ENCODE measurements at regions not wholly inside any gene's neighbourhood (a gene's known extent, or its start where the extent isn't known, plus 50 kb on each side); places are given as distances from the start of the nearest gene placed in this dataset.

- TF ChIP-seq CTCF (IDR thresholded peaks at IDR 0.05) = no peak; the same call in 1 of the 2 replicates
- TF ChIP-seq MXI1 (IDR thresholded peaks at IDR 0.05; ENCODE audit: low read depth, low read length) = no peak
- TF ChIP-seq MAX (IDR thresholded peaks at IDR 0.05; ENCODE audit: low read depth) = peak; percentile 62; the same call in 1 of the 2 replicates
- TF ChIP-seq ELF1 (IDR thresholded peaks at IDR 0.05) = no peak
Observed at GRCh38 chr5:106331415-106331814, 1339.3 kb downstream of the EFNA5 start.
